SK-N-SH treated with all-trans-retinoic acid at 6 μM for 48 hours (cell line): ENCODE measurements at regions not wholly inside any gene's neighbourhood (a gene's known extent, or its start where the extent isn't known, plus 50 kb on each side); places are given as distances from the start of the nearest gene placed in this dataset.

Experiments
- ATAC-seq: fragments of 200-7000 bp; cut with Tn5 transposase; 3 replicates; pipeline ENCODE4 v1.9.1; 2020; ENCODE audit warnings: mild to moderate bottlenecking, moderate library complexity
- ARNTL ChIP-seq: fragments of 450-650 bp; formaldehyde crosslinking; IDR thresholded peaks from 2 replicates; pipeline ENCODE4 v1.5.0; 2020; ENCODE audit warnings: low read depth, mild to moderate bottlenecking, moderate library complexity, borderline replicate concordance
- BACH2 ChIP-seq: fragments of 250-450 bp; sonication (Bioruptor Pico); IDR thresholded peaks from 2 replicates; pipeline ENCODE4 v1.9.0; 2021; ENCODE audit warnings: mild to moderate bottlenecking, borderline replicate concordance
- ESRRG ChIP-seq: fragments of 250-450 bp; sonication (Bioruptor Pico); IDR thresholded peaks from 2 replicates; pipeline ENCODE4 v1.6.1; 2021; ENCODE audit warnings: mild to moderate bottlenecking
- GLIS3 ChIP-seq: fragments of 250-450 bp; sonication (Bioruptor Pico); IDR thresholded peaks from 2 replicates; pipeline ENCODE4 v1.5.0; 2020; ENCODE audit warnings: mild to moderate bottlenecking, moderate library complexity
- ISL1 ChIP-seq: fragments of 250-450 bp; sonication (Bioruptor Pico); IDR thresholded peaks from 2 replicates; pipeline ENCODE4 v2.1.2; 2022; ENCODE audit warnings: mild to moderate bottlenecking, moderate library complexity
- OSR1 ChIP-seq: fragments of 250-450 bp; sonication (Bioruptor Pico); IDR thresholded peaks from 2 replicates; pipeline ENCODE4 v1.8.0; 2022; ENCODE audit warnings: moderate library complexity, mild to moderate bottlenecking, inconsistent platforms
- POU6F1 ChIP-seq: fragments of 250-450 bp; sonication (Bioruptor Pico); IDR thresholded peaks from 2 replicates; pipeline ENCODE4 v1.8.0; 2021; ENCODE audit warnings: low read depth, mild to moderate bottlenecking, moderate library complexity, borderline replicate concordance
- PPARA ChIP-seq: fragments of 250-450 bp; sonication (Bioruptor Pico); IDR thresholded peaks from 2 replicates; pipeline ENCODE4 v1.5.0; 2020; ENCODE audit warnings: mild to moderate bottlenecking, borderline replicate concordance
- RARB ChIP-seq: fragments of 250-450 bp; sonication (Bioruptor Pico); IDR thresholded peaks from 2 replicates; pipeline ENCODE4 v1.8.0; 2021; ENCODE audit warnings: mild to moderate bottlenecking, moderate library complexity
- SNAI2 ChIP-seq: fragments of 250-450 bp; sonication (Bioruptor Pico); IDR thresholded peaks from 2 replicates; pipeline ENCODE4 v1.5.0; 2020; ENCODE audit warnings: mild to moderate bottlenecking, moderate library complexity
- TOX ChIP-seq: fragments of 250-450 bp; sonication (Bioruptor Pico); IDR thresholded peaks from 2 replicates; pipeline ENCODE4 v1.8.0; 2021; ENCODE audit warnings: mild to moderate bottlenecking, moderate library complexity, borderline replicate concordance
- ZC3H10 ChIP-seq: fragments of 250-450 bp; sonication (Bioruptor Pico); IDR thresholded peaks from 2 replicates; pipeline ENCODE4 v1.5.1; 2021; ENCODE audit warnings: mild to moderate bottlenecking, moderate library complexity
- ZFP30 ChIP-seq: fragments of 450-650 bp; formaldehyde crosslinking; IDR thresholded peaks from 2 replicates; pipeline ENCODE4 v1.5.0; 2022; ENCODE audit warnings: mild to moderate bottlenecking, moderate library complexity
- ZNF565 ChIP-seq: fragments of 450-650 bp; formaldehyde crosslinking; conservative IDR thresholded peaks from 2 replicates; pipeline ENCODE4 v1.5.0; 2020; ENCODE audit warnings: low read depth, mild to moderate bottlenecking, moderate library complexity
- ZNF70 ChIP-seq: fragments of 450-650 bp; formaldehyde crosslinking; IDR thresholded peaks from 2 replicates; pipeline ENCODE4 v1.5.0; 2020; ENCODE audit warnings: mild to moderate bottlenecking, moderate library complexity
- ZNF8 ChIP-seq: fragments of 450-650 bp; formaldehyde crosslinking; IDR thresholded peaks from 2 replicates; pipeline ENCODE4 v1.5.0; 2020; ENCODE audit warnings: mild to moderate bottlenecking, moderate library complexity
- TF ChIP-seq, protein P1 (sequence below): fragments of 250-450 bp; sonication (Bioruptor Pico); IDR thresholded peaks from 2 replicates; pipeline ENCODE4 v1.8.0; 2020; ENCODE audit warnings: mild to moderate bottlenecking, moderate library complexity, borderline replicate concordance
- TF ChIP-seq, protein P2 (sequence below): fragments of 250-450 bp; sonication (Bioruptor Pico); IDR thresholded peaks from 2 replicates; pipeline ENCODE4 v1.5.1; 2020; ENCODE audit warnings: low read depth, mild to moderate bottlenecking, moderate library complexity
- TF ChIP-seq, protein P3 (sequence below): fragments of 250-450 bp; sonication (Bioruptor Pico); IDR thresholded peaks from 2 replicates; pipeline ENCODE4 v1.5.0; 2020; ENCODE audit warnings: mild to moderate bottlenecking, moderate library complexity
- TF ChIP-seq, protein P4 (sequence below): fragments of 250-450 bp; sonication (Bioruptor Pico); IDR thresholded peaks from 2 replicates; pipeline ENCODE4 v1.5.1; 2021; ENCODE audit warnings: mild to moderate bottlenecking, moderate library complexity

DNA sequence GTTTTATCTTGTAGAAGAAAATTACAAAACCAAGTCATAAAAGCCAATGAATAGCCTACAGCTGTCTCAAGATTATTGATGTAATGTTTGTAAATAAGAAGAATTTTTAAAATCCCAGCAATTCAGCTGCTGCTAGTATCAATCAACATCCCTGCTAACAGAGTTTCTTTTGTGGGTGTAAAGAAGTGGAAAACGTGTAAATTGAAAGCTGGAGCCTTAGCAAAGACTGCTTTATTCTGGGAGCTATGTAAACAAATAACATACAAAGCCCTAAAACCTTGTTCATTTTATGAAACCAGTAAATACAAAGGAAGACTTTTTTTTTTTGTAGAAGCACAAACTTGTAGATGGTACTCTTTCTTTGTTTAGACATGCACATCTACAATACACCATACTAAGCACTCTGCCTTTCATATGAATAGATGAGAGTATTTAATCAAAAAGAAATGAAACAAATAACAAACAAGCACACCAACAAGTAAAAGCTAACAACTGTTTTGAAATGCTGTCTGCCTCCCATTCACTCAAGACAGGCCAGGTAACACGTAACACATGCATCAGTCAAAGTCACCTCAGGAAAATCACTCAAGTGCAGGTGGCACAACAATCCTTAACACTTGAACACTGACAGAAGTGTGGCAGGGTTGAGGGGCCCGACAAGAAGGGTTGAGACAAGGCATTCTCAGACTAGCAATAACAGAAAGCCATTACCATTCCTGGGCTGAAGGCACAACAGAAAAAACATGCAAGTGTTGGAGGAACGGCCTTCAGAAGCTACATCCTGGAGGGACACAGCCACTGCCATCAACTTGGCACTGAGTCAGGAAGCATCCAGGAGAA is 1364.0 kb upstream of the SEL1L start:
- TF ChIP-seq RARB (CRISPR knock-in tag) (no peak), BACH2 (CRISPR knock-in tag) (no peak), ESRRG (CRISPR knock-in tag) (no peak), ZNF8 (CRISPR knock-in tag) (no peak), TOX (CRISPR knock-in tag) (no peak), ISL1 (no peak)
- TF ChIP-seq, protein P1, sequence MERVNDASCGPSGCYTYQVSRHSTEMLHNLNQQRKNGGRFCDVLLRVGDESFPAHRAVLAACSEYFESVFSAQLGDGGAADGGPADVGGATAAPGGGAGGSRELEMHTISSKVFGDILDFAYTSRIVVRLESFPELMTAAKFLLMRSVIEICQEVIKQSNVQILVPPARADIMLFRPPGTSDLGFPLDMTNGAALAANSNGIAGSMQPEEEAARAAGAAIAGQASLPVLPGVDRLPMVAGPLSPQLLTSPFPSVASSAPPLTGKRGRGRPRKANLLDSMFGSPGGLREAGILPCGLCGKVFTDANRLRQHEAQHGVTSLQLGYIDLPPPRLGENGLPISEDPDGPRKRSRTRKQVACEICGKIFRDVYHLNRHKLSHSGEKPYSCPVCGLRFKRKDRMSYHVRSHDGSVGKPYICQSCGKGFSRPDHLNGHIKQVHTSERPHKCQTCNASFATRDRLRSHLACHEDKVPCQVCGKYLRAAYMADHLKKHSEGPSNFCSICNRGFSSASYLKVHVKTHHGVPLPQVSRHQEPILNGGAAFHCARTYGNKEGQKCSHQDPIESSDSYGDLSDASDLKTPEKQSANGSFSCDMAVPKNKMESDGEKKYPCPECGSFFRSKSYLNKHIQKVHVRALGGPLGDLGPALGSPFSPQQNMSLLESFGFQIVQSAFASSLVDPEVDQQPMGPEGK: no peak
- ATAC-seq: no peak

DNA sequence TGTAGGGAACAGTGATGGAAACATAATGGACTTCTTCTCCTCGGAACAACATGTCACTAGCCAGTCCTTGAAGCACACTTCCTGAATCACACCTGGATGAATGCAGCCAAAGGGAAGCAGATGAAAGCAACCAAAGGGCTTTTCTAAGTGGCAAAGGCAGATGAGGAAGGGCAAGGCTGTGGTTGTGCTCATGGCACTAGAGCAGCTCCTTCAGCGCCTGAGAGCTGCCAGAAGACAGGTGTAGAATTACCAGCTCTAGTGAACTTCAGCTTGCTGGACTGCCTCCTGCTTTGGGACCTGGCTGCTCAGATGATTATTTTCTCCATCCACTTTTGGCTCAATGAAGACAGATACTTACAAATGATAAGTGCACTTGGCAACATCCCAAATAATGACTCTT is 1372.1 kb upstream of the SEL1L start:
- TF ChIP-seq ISL1 (no peak), TOX (CRISPR knock-in tag) (no peak), GLIS3 (CRISPR knock-in tag) (no peak), OSR1 (CRISPR knock-in tag) (no peak), ARNTL (CRISPR knock-in tag) (no peak), RARB (CRISPR knock-in tag) (no peak), ZFP30 (CRISPR knock-in tag) (no peak), ZNF70 (CRISPR knock-in tag) (no peak)
- ATAC-seq: no peak

- no peak for TF ChIP-seq GLIS3 (CRISPR knock-in tag)
- TF ChIP-seq, protein P2, sequence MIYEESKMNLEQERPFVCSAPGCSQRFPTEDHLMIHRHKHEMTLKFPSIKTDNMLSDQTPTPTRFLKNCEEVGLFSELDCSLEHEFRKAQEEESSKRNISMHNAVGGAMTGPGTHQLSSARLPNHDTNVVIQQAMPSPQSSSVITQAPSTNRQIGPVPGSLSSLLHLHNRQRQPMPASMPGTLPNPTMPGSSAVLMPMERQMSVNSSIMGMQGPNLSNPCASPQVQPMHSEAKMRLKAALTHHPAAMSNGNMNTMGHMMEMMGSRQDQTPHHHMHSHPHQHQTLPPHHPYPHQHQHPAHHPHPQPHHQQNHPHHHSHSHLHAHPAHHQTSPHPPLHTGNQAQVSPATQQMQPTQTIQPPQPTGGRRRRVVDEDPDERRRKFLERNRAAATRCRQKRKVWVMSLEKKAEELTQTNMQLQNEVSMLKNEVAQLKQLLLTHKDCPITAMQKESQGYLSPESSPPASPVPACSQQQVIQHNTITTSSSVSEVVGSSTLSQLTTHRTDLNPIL (CRISPR knock-in tag): no peak
- no peak for TF ChIP-seq PPARA
- TF ChIP-seq ZNF565 (CRISPR knock-in tag): no peak
- TF ChIP-seq ARNTL (CRISPR knock-in tag): no peak
- TF ChIP-seq ZNF8 (CRISPR knock-in tag): no peak
- TF ChIP-seq, protein P3, sequence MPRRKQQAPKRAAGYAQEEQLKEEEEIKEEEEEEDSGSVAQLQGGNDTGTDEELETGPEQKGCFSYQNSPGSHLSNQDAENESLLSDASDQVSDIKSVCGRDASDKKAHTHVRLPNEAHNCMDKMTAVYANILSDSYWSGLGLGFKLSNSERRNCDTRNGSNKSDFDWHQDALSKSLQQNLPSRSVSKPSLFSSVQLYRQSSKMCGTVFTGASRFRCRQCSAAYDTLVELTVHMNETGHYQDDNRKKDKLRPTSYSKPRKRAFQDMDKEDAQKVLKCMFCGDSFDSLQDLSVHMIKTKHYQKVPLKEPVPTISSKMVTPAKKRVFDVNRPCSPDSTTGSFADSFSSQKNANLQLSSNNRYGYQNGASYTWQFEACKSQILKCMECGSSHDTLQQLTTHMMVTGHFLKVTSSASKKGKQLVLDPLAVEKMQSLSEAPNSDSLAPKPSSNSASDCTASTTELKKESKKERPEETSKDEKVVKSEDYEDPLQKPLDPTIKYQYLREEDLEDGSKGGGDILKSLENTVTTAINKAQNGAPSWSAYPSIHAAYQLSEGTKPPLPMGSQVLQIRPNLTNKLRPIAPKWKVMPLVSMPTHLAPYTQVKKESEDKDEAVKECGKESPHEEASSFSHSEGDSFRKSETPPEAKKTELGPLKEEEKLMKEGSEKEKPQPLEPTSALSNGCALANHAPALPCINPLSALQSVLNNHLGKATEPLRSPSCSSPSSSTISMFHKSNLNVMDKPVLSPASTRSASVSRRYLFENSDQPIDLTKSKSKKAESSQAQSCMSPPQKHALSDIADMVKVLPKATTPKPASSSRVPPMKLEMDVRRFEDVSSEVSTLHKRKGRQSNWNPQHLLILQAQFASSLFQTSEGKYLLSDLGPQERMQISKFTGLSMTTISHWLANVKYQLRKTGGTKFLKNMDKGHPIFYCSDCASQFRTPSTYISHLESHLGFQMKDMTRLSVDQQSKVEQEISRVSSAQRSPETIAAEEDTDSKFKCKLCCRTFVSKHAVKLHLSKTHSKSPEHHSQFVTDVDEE (CRISPR knock-in tag): no peak
- no peak for TF ChIP-seq ISL1
- no peak for TF ChIP-seq BACH2 (CRISPR knock-in tag)
- TF ChIP-seq ZC3H10 (CRISPR knock-in tag): no peak
- no peak for TF ChIP-seq TOX (CRISPR knock-in tag)
- no peak for TF ChIP-seq ZNF70 (CRISPR knock-in tag)
- no peak for TF ChIP-seq RARB (CRISPR knock-in tag)
- no peak for TF ChIP-seq ZFP30 (CRISPR knock-in tag)
- TF ChIP-seq POU6F1: no peak
- no peak for TF ChIP-seq SNAI2 (CRISPR knock-in tag)
- no peak for TF ChIP-seq OSR1 (CRISPR knock-in tag)
- TF ChIP-seq ESRRG (CRISPR knock-in tag): no peak
- TF ChIP-seq, all 23 proteins: peak for 0
- no peak for ATAC-seq
Observed at GRCh38 chr14:82911930-82912329, 1378.3 kb upstream of the SEL1L start.

DNA sequence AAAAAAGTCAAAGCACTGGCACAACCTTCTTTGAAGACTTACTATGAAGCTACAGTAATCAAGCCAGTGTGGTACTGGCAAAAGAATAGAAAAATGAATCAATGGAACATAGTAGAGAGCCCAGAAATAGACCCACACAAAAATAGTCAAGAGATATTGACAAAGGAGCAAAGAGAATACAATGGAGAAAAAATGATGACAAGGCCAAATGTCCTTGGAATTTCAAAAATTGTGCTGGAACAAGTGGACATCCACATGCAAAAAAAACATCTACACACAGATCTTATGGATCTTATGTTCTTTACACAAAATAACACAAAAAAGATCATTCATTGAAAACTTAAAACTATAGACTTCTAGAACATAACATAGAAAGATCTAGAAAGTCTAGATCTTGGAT is 1379.7 kb upstream of the SEL1L start:
- no peak for ATAC-seq
- TF ChIP-seq, protein P2 (CRISPR knock-in tag): no peak
- TF ChIP-seq ISL1 (no peak), POU6F1 (no peak), ZNF565 (CRISPR knock-in tag) (no peak), TOX (CRISPR knock-in tag) (no peak), RARB (CRISPR knock-in tag) (no peak), PPARA (no peak), GLIS3 (CRISPR knock-in tag) (no peak)
- TF ChIP-seq, protein P4, sequence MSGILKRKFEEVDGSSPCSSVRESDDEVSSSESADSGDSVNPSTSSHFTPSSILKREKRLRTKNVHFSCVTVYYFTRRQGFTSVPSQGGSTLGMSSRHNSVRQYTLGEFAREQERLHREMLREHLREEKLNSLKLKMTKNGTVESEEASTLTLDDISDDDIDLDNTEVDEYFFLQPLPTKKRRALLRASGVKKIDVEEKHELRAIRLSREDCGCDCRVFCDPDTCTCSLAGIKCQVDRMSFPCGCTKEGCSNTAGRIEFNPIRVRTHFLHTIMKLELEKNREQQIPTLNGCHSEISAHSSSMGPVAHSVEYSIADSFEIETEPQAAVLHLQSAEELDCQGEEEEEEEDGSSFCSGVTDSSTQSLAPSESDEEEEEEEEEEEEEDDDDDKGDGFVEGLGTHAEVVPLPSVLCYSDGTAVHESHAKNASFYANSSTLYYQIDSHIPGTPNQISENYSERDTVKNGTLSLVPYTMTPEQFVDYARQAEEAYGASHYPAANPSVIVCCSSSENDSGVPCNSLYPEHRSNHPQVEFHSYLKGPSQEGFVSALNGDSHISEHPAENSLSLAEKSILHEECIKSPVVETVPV (CRISPR knock-in tag): no peak
